Dermis blood vessel endothelial cell (primary cell): ENCODE measurements at regions not wholly inside any gene's neighbourhood (a gene's known extent, or its start where the extent isn't known, plus 50 kb on each side); places are given as distances from the start of the nearest gene placed in this dataset.

Source experiments
- DNase-seq: peaks from one replicate; pipeline ENCODE4 v3.0.0; 2010

- DNase-seq: no peak
These were observed 90.5 kb upstream of the ZNF469 start for GRCh38 chr16:88292007-88292970.

GRCh38 chr16:88293097-88293496 is 89.7 kb upstream of the ZNF469 start:
- no peak for DNase-seq

- no peak for DNase-seq
These were observed 86.9 kb upstream of the ZNF469 start for GRCh38 chr16:88295671-88296436.

GRCh38 chr16:88296437-88297177 is 86.2 kb upstream of the ZNF469 start:
- DNase-seq: no peak

- no peak for DNase-seq
These were observed 85.5 kb upstream of the ZNF469 start for GRCh38 chr16:88297178-88297720.

- no peak for DNase-seq
These were observed 84.5 kb upstream of the ZNF469 start for GRCh38 chr16:88298181-88298832.

- DNase-seq: peak; percentile 53
These were observed 83.7 kb upstream of the ZNF469 start for GRCh38 chr16:88298833-88299745.

GRCh38 chr16:88299751-88300462 is 82.9 kb upstream of the ZNF469 start:
- DNase-seq: no peak

- no peak for DNase-seq
These were observed 82.3 kb upstream of the ZNF469 start for GRCh38 chr16:88300463-88300835.

GRCh38 chr16:88301431-88301830 is 81.3 kb upstream of the ZNF469 start:
- no peak for DNase-seq

GRCh38 chr16:88301886-88302285 is 80.9 kb upstream of the ZNF469 start:
- no peak for DNase-seq

- no peak for DNase-seq
These were observed 80.1 kb upstream of the ZNF469 start for GRCh38 chr16:88302666-88303065.

GRCh38 chr16:88303405-88303804 is 79.4 kb upstream of the ZNF469 start:
- DNase-seq: no peak

GRCh38 chr16:88303890-88304819 is 78.6 kb upstream of the ZNF469 start:
- DNase-seq: peak; percentile 25

- DNase-seq: no peak
These were observed 77.6 kb upstream of the ZNF469 start for GRCh38 chr16:88305176-88305575.

- DNase-seq: no peak
These were observed 76.3 kb upstream of the ZNF469 start for GRCh38 chr16:88306411-88306810.

- peak; percentile 62 for DNase-seq
These were observed 75.8 kb upstream of the ZNF469 start for GRCh38 chr16:88306860-88307545.

- DNase-seq: no peak
These were observed 74.2 kb upstream of the ZNF469 start for GRCh38 chr16:88308441-88309173.
